T1000 (cell line): ENCODE measurements at regions not wholly inside any gene's neighbourhood (a gene's known extent, or its start where the extent isn't known, plus 50 kb on each side); places are given as distances from the start of the nearest gene placed in this dataset.
"Not testable (repeated sequence)": the region's sequence is repeated elsewhere in the genome, so short reads cannot be mapped to it uniquely, and the experiment has no call there.

Source experiments
- DNase-seq: peaks from one replicate; lab custom pipeline; 2025; ENCODE audit warnings: mixed read lengths; lab: John Stamatoyannopoulos, UW

- no peak for DNase-seq
These were observed 374.9 kb downstream of the PSAT1 start for GRCh38 chr9:78671785-78672184.

GRCh38 chr9:78674874-78675273, 377.9 kb downstream of the PSAT1 start:
- DNase-seq, result no peak

- no peak for DNase-seq
These were observed 379.1 kb downstream of the PSAT1 start for GRCh38 chr9:78676009-78676408.

- DNase-seq, result no peak
These were observed 379.7 kb downstream of the PSAT1 start for GRCh38 chr9:78676623-78677022.

GRCh38 chr9:78677326-78677725, 380.4 kb downstream of the PSAT1 start:
- DNase-seq, result no peak

- no peak for DNase-seq
These were observed 382.0 kb downstream of the PSAT1 start for GRCh38 chr9:78678877-78679276.

- DNase-seq, result no peak
These were observed 383.3 kb downstream of the PSAT1 start for GRCh38 chr9:78680196-78680595.

- DNase-seq, result no peak
These were observed 385.3 kb downstream of the PSAT1 start for GRCh38 chr9:78682216-78682615.

GRCh38 chr9:78685471-78685870, 388.5 kb downstream of the PSAT1 start:
- DNase-seq, result no peak

- DNase-seq, result no peak
These were observed 391.9 kb downstream of the PSAT1 start for GRCh38 chr9:78688796-78689195.

GRCh38 chr9:78691542-78691941, 394.6 kb downstream of the PSAT1 start:
- no peak for DNase-seq

- DNase-seq, result no peak
These were observed 395.9 kb downstream of the PSAT1 start for GRCh38 chr9:78692871-78693270.

- no peak for DNase-seq
These were observed 398.0 kb downstream of the PSAT1 start for GRCh38 chr9:78694974-78695373.

- DNase-seq, result no peak
These were observed 398.6 kb downstream of the PSAT1 start for GRCh38 chr9:78695519-78695918.

GRCh38 chr9:78697618-78698017, 400.7 kb downstream of the PSAT1 start:
- no peak for DNase-seq

- no peak for DNase-seq
These were observed 401.4 kb downstream of the PSAT1 start for GRCh38 chr9:78698371-78698770.

- not testable (repeated sequence) for DNase-seq
These were observed 402.3 kb downstream of the PSAT1 start for GRCh38 chr9:78699217-78699616.

- DNase-seq, result not testable (repeated sequence)
These were observed 407.2 kb downstream of the PSAT1 start for GRCh38 chr9:78704153-78704552.

- DNase-seq, result no peak
These were observed 410.2 kb downstream of the PSAT1 start for GRCh38 chr9:78707080-78707479.

GRCh38 chr9:78707481-78707991, 410.6 kb downstream of the PSAT1 start:
- DNase-seq, result no peak

- no peak for DNase-seq
These were observed 416.1 kb downstream of the PSAT1 start for GRCh38 chr9:78712903-78713613.

GRCh38 chr9:78713614-78714405, 416.9 kb downstream of the PSAT1 start:
- no peak for DNase-seq

- no peak for DNase-seq
These were observed 417.7 kb downstream of the PSAT1 start for GRCh38 chr9:78714576-78714975.
